ENCODE measurements at regions not wholly inside any gene's neighbourhood (a gene's known extent, or its start where the extent isn't known, plus 50 kb on each side); places are given as distances from the start of the nearest gene placed in this dataset.

DNA sequence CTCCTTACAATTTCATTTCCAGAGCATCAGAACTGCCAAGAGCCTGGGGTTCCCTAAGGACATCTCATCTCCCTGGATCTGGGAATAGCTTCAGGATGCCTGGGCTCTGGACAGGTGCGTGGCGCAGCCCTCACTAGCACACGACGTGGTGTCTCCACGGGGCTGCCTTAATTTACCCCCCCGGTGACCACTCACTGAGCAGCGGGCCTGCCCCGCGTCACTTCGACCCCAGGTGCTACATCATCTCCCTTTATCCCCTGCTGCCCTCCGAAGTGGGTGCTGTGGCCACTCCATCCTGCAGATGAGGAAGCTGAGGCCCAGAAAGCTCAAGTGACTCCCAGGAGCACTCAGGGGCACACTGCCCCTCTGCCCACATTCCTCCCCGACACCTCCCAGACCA lies 177.8 kb upstream of the SFSWAP start:
- TF ChIP-seq, protein P1, sequence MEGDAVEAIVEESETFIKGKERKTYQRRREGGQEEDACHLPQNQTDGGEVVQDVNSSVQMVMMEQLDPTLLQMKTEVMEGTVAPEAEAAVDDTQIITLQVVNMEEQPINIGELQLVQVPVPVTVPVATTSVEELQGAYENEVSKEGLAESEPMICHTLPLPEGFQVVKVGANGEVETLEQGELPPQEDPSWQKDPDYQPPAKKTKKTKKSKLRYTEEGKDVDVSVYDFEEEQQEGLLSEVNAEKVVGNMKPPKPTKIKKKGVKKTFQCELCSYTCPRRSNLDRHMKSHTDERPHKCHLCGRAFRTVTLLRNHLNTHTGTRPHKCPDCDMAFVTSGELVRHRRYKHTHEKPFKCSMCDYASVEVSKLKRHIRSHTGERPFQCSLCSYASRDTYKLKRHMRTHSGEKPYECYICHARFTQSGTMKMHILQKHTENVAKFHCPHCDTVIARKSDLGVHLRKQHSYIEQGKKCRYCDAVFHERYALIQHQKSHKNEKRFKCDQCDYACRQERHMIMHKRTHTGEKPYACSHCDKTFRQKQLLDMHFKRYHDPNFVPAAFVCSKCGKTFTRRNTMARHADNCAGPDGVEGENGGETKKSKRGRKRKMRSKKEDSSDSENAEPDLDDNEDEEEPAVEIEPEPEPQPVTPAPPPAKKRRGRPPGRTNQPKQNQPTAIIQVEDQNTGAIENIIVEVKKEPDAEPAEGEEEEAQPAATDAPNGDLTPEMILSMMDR (IDR thresholded peaks at IDR 0.05) = no peak
- TF ChIP-seq POLR2A (IDR thresholded peaks at IDR 0.05) = no peak

Data from uterus (tissue), 2 donors.